GM19025 (cell line): ENCODE measurements at regions not wholly inside any gene's neighbourhood (a gene's known extent, or its start where the extent isn't known, plus 50 kb on each side); places are given as distances from the start of the nearest gene placed in this dataset.
"Not testable (repeated sequence)": the region's sequence is repeated elsewhere in the genome, so short reads cannot be mapped to it uniquely, and the experiment has no call there.

Experiments
- ATAC-seq: cut with Tn5 transposase; IDR thresholded peaks from one replicate; pipeline ENCODE4 v1.9.1; 2021; ENCODE audit warnings: mild to moderate bottlenecking, low read depth, moderate library complexity; ENCODE audit not compliant: unreplicated experiment

DNA sequence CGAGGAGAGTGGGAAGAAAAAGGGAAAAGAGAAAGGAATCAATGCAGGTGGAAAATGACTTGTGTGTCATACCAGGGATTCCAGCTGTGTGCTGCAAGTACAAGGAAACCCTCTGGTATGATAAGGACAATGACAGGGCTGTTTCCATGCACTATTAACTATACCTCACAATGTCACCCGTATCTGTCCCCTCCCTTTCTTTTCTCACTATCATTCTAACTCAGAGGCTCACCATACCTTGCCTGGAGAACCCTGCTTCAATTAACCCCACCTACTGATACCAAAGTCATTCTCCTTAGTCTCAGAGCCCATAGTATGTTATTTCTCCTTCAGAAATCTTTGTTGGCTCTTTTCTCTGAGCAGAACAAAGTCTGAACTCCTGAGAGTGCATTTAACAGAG is 236.2 kb upstream of the NREP start:
- no peak for ATAC-seq

DNA sequence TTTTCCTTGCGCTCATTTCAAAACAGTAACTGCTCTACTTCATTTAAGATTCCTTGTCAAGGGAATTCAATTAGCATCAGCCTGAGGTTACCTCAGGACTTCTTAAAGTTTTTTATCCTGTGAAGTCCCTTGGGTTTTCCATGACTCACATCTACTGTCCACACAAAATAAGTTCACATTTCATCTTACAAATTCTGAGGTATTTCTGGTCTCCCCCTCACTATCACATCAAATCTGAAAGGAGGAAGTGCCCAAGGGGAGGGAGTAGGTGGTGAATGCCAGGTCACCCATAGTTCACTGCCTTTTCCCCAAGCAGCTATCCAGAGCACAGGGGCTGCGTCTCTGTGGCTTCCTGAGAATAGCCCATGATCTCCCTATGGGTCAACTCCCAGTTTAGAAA is 227.1 kb upstream of the NREP start:
- ATAC-seq = no peak

DNA sequence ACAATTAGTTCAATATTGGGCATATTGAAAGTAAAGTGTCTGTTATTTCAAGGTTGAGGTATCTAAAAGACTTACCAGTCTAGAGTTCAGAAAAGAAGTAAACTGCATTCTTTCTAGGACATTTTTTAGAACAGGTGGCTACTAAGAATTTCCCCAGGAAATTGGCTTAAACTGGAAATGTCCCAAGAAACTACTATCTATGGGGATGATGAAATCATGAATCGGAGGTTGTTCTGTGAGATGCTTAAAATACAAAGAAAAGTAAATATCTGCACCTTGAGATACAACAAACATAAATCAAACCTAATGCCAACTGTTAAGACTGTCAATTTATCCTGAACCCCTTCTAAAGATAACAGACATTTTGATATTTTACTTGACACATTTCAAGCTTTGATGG is 226.5 kb upstream of the NREP start:
- ATAC-seq = no peak

DNA sequence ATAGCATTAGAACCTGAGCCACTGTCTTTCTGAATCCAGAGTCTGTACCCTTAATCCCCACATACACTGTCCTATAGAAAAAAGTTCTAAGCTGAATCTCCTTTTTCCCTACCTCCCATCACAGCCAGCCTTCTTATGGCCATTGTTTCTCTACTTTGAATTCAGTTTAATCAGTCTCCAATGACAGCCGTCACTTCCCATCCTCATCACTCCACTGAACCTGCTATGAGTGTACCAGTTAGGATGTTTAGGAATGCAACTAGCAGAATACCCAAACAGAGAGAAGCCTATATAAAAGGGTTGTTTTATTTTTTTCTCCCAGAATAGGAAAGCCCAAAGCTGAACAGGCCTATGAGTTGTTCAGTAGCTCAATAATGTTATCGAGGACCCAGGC is 220.4 kb upstream of the NREP start:
- ATAC-seq = no peak

DNA sequence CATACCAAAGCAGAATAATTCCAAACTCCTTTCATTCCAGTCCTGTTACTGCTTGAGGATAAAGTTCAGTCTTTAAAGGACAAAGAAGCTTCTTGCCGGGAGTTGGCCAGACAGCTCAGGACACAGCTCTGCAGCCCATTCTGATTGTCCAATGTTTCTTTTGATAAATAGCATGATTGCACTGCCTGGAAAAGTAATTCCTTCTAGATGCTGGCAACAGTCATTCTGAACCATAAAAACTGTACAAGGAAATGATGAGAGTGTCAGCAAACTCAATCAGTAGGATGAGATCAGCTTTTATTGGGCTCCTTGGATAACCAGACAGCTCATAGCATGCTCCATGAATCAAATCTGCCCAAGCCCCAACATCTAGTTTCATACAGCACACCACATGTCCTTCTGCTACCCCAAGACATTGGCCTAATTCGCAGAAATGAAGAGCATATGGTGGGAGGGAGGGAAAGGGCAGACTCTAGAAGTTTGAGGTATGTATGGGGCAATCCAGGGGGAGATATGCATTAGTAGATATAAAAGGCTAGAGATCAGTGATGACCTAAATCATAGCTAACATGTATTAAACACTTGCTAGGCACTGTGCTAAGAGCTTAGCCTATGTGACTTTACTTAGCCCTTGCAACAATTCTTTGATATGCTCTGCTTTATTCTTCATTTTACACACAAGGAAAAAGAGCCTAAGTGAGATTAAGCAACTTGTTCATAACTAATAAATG is 219.9 kb upstream of the NREP start:
- ATAC-seq = no peak

- no peak for ATAC-seq
These were observed 218.1 kb upstream of the NREP start for GRCh38 chr5:111975133-111975532.

DNA sequence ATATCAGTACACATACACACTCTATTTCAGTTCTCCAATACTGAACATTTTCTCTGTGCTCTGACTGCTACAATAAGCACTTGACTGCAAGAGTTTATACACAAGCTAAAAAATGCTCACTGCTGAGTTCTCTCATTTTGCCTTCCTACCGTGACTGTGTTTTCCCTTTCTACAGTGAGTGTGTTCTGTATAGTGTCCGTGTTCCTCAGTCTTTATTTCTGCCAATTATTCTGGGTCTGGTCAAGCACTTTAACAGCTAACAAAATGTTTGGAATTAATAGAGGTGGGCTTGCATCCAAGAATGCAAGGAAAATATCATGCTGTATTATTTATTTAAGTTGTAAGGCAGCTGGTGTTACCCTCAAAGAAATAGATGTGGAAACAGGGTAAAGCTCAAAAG is 217.0 kb upstream of the NREP start:
- no peak for ATAC-seq

DNA sequence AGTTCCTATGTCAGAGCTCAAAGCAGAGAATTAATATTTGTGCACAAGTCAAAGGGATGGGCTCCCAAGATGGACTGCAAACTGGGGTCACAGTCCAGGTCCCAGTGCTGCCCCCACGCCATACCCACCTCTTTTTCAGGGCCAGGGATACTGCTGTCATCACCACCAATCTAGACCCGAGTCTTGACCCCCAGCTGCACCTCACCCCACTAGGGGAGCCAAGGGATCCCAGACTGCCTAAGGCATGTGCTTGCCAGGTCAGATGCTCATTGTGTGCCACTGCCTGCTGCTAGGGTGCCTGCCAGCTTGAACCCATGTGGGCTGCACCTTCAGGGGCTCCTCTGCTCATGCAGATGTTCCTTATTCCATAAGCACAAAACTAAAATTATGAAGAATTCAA is 215.6 kb upstream of the NREP start:
- ATAC-seq = no peak

DNA sequence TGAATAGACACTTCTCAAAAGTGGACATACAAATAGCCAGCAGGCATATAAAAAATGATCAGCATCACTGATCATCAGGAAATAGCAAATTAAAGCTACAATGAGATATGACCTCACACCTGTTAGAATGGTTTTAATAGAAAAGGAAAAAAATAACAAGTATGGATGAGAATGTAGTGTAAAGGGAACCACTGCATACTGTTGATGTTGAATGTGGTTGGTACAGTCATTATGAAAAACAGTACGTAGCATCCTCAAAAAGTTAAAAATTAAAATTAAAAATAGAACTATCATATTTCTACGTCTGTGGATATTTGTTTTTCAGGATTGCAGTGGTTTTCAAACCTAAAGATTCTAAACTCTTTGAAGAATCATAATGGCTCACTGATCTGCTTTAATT is 215.1 kb upstream of the NREP start:
- ATAC-seq = no peak

DNA sequence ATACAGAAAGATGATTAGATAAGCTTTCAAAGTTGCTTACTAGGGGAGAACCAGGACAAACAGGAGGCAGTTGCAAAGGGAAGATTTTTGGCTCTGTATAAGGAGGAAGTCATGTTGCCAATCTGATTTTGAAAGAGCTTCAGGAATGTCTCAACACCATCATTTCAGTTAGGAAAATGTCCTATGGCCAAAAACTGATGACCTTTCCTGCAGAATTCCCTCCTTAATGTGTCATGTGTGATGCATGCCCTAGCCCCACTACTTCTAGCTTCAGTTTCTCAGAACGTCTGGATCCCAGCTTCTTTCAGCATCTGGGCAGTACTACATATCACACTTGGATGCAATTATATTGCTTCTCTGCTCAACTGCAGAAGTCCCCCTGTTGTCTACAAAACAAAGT is 211.5 kb upstream of the NREP start:
- ATAC-seq = no peak

- ATAC-seq = no peak
These were observed 210.5 kb upstream of the NREP start for GRCh38 chr5:111967463-111967862.

- no peak for ATAC-seq
These were observed 209.3 kb upstream of the NREP start for GRCh38 chr5:111966290-111966689.

DNA sequence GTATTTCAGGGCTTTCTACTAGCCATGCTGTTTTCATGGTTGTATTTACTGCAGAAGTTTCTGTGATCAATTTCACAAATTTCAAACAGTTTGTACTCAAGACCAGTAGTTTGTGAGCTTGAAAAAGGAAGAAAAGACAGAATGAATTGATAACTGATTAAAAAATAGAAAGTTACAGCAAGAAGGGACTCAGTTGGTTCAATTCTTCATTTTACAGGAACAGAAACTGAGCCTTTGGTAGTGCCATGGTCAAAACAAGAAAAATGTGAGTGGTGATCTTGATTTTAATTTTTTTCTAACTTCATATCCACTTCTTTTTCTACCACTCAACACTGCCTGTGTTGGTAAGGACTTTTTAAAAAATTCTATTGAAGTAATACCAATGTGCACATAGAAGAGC is 206.6 kb upstream of the NREP start:
- ATAC-seq = no peak

DNA sequence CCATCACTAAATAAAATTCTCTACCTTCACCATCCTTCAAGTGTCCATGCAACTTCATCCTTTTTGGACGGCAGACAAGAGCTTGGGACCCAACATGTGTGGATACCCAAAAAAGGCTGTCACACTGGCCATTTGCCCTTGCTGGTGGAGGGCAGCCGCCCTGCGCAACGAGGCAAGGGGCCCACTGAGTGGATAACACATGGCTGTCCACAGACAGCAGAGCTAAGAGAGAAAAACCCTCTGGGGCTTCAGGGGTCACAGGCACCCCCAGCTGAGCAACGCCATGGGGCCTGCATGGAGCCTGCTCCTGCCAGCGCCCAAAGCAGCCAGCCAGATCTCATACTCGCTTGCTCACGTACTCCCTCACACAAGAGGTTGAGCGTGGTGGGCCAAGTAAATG is 205.9 kb upstream of the NREP start:
- no peak for ATAC-seq

GRCh38 chr5:111961862-111962261 is 204.9 kb upstream of the NREP start:
- no peak for ATAC-seq

DNA sequence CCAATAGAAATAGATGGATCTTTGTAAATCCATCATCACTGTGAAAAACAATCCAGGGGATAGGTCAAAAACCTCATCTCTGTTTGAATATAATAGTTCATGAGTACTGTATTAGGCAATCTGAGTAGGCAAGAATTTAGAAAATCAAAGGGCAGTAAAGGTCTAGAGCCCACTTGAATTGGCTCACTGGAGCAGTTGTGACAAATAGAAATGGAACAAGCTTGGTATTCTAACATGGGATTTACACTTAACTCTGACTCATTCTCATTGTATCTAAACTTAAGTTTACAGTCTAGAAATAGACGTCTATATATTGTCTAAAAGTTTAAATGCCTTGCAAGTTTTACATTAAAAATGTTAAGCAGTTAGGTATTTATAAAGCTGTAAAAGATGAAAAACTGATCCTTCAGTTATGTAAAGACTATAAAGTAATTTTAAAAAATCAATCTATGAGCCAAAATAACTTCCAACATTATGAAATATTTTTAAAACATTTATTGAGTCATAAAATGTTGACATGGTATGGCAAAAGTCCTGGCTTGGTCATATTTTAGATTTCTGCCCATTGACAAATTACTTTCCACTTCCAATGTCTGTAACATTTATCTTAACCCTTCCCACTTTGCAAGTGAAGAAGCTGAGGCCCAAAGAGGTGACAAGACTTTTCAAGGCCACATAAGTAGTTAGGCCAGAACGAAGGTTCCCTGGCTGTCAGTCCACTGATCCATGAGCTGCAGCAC is 203.7 kb upstream of the NREP start:
- no peak for ATAC-seq

DNA sequence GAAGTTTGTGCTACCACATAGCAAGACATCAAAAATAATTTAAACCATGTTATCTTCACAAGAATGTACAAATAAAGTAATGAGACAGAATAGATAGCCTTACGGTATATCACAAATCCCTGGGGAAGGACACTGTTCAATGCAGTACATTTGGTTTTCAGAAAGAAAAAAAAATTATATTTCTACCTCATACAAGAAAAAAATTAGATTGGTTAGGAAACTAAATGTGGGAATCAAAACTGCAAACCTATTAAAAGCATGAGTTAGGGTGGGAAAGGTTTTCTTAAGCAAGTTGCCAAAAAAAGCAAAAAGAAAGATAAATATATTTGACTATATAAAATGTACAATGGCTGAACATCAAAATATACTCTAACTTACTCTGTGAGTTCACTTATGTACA is 201.9 kb upstream of the NREP start:
- no peak for ATAC-seq

DNA sequence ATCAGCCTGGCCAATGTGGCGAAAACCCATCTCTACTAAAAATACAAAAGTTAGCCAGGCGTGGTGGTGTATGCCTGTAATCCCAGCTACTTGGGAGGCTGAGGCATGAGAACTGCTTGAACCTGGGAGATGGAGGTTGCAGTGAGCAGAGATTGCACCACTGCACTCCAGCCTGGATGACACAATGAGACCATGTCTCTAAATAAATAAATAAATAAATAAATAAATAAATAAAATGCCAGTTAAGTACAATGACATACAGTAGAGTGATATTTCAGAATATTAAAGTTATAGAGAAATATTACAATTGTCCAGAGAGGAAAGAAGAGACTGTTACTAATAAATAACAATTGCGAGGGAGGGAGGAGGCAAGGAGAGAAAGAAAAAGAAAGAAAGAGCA is 199.8 kb upstream of the NREP start:
- not testable (repeated sequence) for ATAC-seq

DNA sequence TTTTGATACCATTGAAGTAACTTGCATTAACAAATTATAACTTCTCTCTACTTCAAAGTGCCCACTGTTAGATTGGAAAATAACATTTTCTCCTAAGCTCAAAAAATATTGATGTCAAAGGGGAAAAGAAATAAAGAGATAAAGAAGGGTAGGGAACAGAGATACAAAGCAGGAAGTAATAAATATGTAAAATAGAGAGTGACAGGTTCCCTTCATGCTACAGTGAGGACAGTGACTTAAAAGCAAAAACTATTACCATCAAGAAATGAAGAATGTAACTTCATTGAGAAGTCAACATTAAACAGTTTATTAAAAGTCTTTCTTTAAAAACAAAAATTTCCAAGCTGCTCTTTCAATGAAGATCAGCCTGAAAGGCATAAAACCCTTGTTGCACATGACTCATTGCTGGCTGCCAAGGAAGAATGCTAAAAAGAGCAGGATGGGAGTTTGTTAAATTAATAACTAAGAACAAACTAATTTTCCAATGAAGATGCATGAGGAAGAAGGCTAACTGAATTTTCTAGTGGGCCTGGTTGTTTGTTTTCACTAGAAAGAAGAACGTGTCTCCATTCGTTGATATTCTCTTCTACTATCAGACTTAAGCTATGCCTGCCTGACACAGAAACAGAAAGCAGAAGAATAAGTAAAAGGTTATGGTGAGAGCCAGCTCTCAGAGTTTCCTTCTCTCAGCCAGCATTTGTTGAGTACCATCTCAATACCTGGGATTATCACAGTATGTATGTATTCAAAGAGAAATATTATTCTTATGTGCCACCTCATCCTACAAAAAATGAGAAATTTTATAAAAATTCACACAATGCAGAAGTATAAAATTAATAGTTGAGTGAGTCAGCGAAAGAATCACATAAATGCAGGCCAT is 197.8 kb upstream of the NREP start:
- ATAC-seq = peak; percentile 83

DNA sequence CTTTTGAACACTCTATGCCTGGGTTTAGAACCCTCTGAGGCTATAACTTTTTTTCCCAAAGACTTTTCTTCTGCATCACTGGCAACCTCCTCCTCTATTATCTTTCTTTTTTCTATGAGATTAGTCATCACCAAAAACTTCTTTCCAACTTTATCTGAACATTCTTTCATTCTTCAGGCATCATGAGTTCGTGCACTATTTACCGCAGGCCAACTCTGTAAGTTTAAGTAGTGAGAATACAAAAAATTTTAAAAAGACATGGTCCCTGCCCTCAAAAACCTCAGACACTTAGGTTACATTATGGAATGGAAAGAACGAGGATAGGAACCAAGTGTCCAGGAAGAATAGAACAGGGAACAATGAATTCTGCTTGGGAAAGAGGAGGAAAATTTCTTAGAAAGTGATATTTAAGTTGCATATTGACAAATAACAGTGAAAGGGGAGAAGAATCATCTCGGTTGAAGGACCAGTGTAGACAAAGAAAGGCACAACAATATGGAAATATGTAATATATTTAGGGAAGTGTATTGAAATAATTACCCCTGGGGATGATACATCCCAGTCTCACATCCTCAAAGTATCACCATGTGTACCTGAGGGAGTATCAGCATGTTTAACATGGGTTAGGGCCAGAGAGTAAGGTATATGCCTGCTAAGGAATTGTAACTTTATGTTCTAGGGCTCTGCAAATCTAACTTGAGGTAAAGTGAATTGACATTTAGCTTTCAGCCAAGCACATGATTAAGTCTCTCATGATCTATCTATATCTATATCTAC is 196.5 kb upstream of the NREP start:
- no peak for ATAC-seq

DNA sequence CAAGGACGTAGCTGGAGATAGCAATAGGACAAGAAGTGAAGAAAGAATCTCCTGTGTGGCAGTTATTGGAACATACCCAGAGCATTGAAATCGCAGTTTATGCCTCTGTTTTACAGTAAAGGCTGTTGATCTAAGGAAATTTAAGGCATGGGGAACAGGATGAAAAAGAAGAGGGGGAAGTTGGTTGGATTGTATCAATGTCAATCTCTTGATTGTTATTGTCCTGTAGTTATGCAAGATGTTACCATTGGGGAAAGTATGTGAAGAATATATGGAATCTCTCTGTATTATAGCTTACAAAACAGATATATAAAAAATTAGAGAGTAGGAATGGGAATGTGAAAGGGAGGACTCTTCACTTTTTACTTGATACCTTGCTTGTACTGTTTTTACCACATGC is 195.6 kb upstream of the NREP start:
- ATAC-seq = no peak
